Trophoblast cell (in vitro differentiated cells and primary cell): ENCODE measurements at regions not wholly inside any gene's neighbourhood (a gene's known extent, or its start where the extent isn't known, plus 50 kb on each side); places are given as distances from the start of the nearest gene placed in this dataset.

Experiments used
- DNase-seq, 2 donors: peaks; one replicate each; pipeline ENCODE4 v3.0.0-alpha.2; 2016
- H2AFZ ChIP-seq: 2 replicates; pipeline ENCODE4 v1.6.1; 2013; ENCODE audit warnings: low read length, moderate library complexity, mild to moderate bottlenecking; ENCODE audit not compliant: insufficient read depth, poor library complexity
- H2AK5ac ChIP-seq: 2 replicates; pipeline ENCODE4 v1.6.1; 2013; ENCODE audit warnings: mild to moderate bottlenecking, low read length
- H2BK120ac ChIP-seq: 2 replicates; pipeline ENCODE4 v1.6.1; 2013; ENCODE audit warnings: low read length, mild to moderate bottlenecking, moderate library complexity; ENCODE audit not compliant: insufficient read depth, poor library complexity
- H2BK12ac ChIP-seq: 2 replicates; pipeline ENCODE4 v1.6.1; 2013; ENCODE audit warnings: mild to moderate bottlenecking, low read length, moderate library complexity
- H2BK5ac ChIP-seq: 2 replicates; pipeline ENCODE4 v1.6.1; 2013; ENCODE audit warnings: low read length, low read depth, moderate library complexity, mild to moderate bottlenecking; ENCODE audit not compliant: poor library complexity
- H3K14ac ChIP-seq: 2 replicates; pipeline ENCODE4 v1.6.1; 2013; ENCODE audit warnings: mild to moderate bottlenecking, low read length
- H3K18ac ChIP-seq: 2 replicates; pipeline ENCODE4 v1.6.1; 2013; ENCODE audit warnings: mild to moderate bottlenecking, low read length
- H3K23ac ChIP-seq: 2 replicates; pipeline ENCODE4 v1.6.1; 2013; ENCODE audit warnings: low read length
- H3K27ac ChIP-seq: 2 replicates; pipeline ENCODE4 v1.5.1; 2013; ENCODE audit warnings: low read depth, mild to moderate bottlenecking, inconsistent platforms, low read length, moderate library complexity
- H3K27me3 ChIP-seq: 2 replicates; pipeline ENCODE4 v1.6.1; 2013; ENCODE audit warnings: inconsistent platforms, mild to moderate bottlenecking, low read length, moderate library complexity; ENCODE audit not compliant: insufficient read depth
- H3K36me3 ChIP-seq, 2 experiments: 1 replicate in 1 of 2; 2 replicates in 1 of 2; pipeline ENCODE4 v1.6.1; 2013; ENCODE audit warnings: low read length in 2 of 2, mild to moderate bottlenecking in 2 of 2, moderate library complexity in 1 of 2; ENCODE audit not compliant: insufficient read depth in 2 of 2, control insufficient read depth in 1 of 2
- H3K4ac ChIP-seq: 2 replicates; pipeline ENCODE4 v1.6.1; 2013; ENCODE audit warnings: low read depth, mild to moderate bottlenecking, low read length, moderate library complexity
- H3K4me1 ChIP-seq, 2 experiments: 1 replicate in 1 of 2; 2 replicates in 1 of 2; pipeline ENCODE4 v1.6.1; 2013; ENCODE audit warnings: low read length in 2 of 2, mild to moderate bottlenecking in 2 of 2, moderate library complexity in 1 of 2; ENCODE audit not compliant: insufficient read depth in 2 of 2, control insufficient read depth in 1 of 2
- H3K4me2 ChIP-seq: 2 replicates; pipeline ENCODE4 v1.6.1; 2013; ENCODE audit warnings: inconsistent platforms, mild to moderate bottlenecking, low read length, moderate library complexity
- H3K4me3 ChIP-seq: 2 replicates; pipeline ENCODE4 v1.5.1; 2013; ENCODE audit warnings: mild to moderate bottlenecking, low read depth, low read length, inconsistent platforms
- H3K79me1 ChIP-seq: one replicate; pipeline ENCODE4 v1.6.1; 2013; ENCODE audit warnings: low read length
- H3K79me2 ChIP-seq: 2 replicates; pipeline ENCODE4 v1.6.1; 2013; ENCODE audit warnings: low read length, mild to moderate bottlenecking; ENCODE audit not compliant: control insufficient read depth, insufficient read depth, poor library complexity
- H3K9ac ChIP-seq: 2 replicates; pipeline ENCODE4 v1.6.1; 2013; ENCODE audit warnings: mild to moderate bottlenecking, low read length
- H3K9me3 ChIP-seq: 2 replicates; pipeline ENCODE4 v1.6.1; 2013; ENCODE audit warnings: low read depth, mild to moderate bottlenecking, control low read depth, inconsistent platforms, low read length; ENCODE audit not compliant: insufficient read depth
- H4K12ac ChIP-seq: 2 replicates; pipeline ENCODE4 v1.6.1; 2013; ENCODE audit warnings: low read depth, mild to moderate bottlenecking, low read length, moderate library complexity
- H4K8ac ChIP-seq: 2 replicates; pipeline ENCODE4 v1.6.1; 2013; ENCODE audit warnings: low read depth, mild to moderate bottlenecking, low read length, moderate library complexity
- H4K91ac ChIP-seq: one replicate; pipeline ENCODE4 v1.6.1; 2013; ENCODE audit warnings: low read depth, mild to moderate bottlenecking, low read length, moderate library complexity
- WGBS: extraction: QIAGEN DNeasy Blood & Tissue Kit; methylation state at CpG from one replicate; pipeline ENCODE4 v1.1.7; 2013; ENCODE audit warnings: missing lambda C conversion rate; ENCODE audit not compliant: insufficient read length, insufficient coverage; ENCODE audit errors: extremely low coverage; 5-methylcytosine and 5-hydroxymethylcytosine counted together

- DNase-seq, result no peak
- H3K4me2 ChIP-seq, result no peak overlapping the region
- no peak overlapping the region for H3K9ac ChIP-seq
- no peak overlapping the region for H4K8ac ChIP-seq
- no peak overlapping the region for H3K14ac ChIP-seq
- no peak overlapping the region for H3K4ac ChIP-seq
- no peak overlapping the region for H2BK5ac ChIP-seq
- H3K4me3 ChIP-seq, result no peak overlapping the region
- peaks cover 10% of the 10 kb centered on the region for H3K79me1 ChIP-seq
- no CpG with 5 or more reads among the region's 2 CpGs for WGBS
- no peak overlapping the region for H3K27ac ChIP-seq
- H3K23ac ChIP-seq, result no peak overlapping the region
- no peak overlapping the region for H2AK5ac ChIP-seq
- peaks cover 8 to 13% of the 10 kb centered on the region in 2 experiments for H3K4me1 ChIP-seq
- H2AFZ ChIP-seq, result no peak overlapping the region
- no peak overlapping the region for H4K91ac ChIP-seq
- H2BK12ac ChIP-seq, result no peak overlapping the region
- no peak overlapping the region for H2BK120ac ChIP-seq
- H3K36me3 ChIP-seq, result no peaks in the 10 kb centered on the region
- no peak overlapping the region for H4K12ac ChIP-seq
- no peaks in the 10 kb centered on the region for H3K79me2 ChIP-seq
- H3K18ac ChIP-seq, result no peak overlapping the region
- H3K9me3 ChIP-seq, result no peaks in the 10 kb centered on the region
- no peaks in the 10 kb centered on the region for H3K27me3 ChIP-seq
Measured at GRCh38 chr19:28126135-28126898, 1086.6 kb downstream of the UQCRFS1 start.

- H3K36me3 ChIP-seq, result no peaks in the 10 kb centered on the region
- H4K12ac ChIP-seq, result no peak overlapping the region
- no peak for DNase-seq
- no peak overlapping the region for H3K9ac ChIP-seq
- no peak overlapping the region for H2BK5ac ChIP-seq
- H2AK5ac ChIP-seq, result no peak overlapping the region
- no peak overlapping the region for H2BK12ac ChIP-seq
- H3K4me2 ChIP-seq, result no peak overlapping the region
- no peaks in the 10 kb centered on the region for H3K79me1 ChIP-seq
- H3K4me1 ChIP-seq, result no peaks in the 10 kb centered on the region
- H4K91ac ChIP-seq, result no peak overlapping the region
- no peak overlapping the region for H3K23ac ChIP-seq
- no peak overlapping the region for H3K14ac ChIP-seq
- no peak overlapping the region for H3K27ac ChIP-seq
- no peaks in the 10 kb centered on the region for H3K9me3 ChIP-seq
- no peaks in the 10 kb centered on the region for H3K79me2 ChIP-seq
- H3K27me3 ChIP-seq, result no peaks in the 10 kb centered on the region
- no peak overlapping the region for H2BK120ac ChIP-seq
- H3K4me3 ChIP-seq, result no peak overlapping the region
- H3K4ac ChIP-seq, result no peak overlapping the region
- H2AFZ ChIP-seq, result no peak overlapping the region
- H4K8ac ChIP-seq, result no peak overlapping the region
- WGBS, result no CpG with 5 or more reads among the region's 5 CpGs
- H3K18ac ChIP-seq, result no peak overlapping the region
Measured at GRCh38 chr19:28122734-28123133, 1090.2 kb downstream of the UQCRFS1 start.

DNA sequence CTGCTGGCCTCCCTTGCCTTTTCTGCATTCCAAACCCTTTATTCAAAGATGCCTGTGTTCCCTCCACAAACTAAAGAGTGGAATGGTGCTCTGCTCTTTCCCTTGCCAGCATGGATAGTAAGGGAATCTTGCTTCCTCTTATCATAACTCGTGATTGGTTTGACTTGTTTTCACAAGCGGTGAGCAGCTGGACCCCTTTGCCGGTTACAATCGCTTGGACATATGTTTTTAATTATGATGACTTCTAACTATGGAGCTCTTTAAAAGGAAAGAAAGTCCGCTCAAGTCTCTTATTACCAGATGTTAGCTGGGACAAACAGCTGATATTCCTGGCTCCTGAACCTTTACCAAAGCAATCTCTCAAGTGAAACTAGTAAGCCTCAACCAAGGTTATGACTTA is 1094.7 kb downstream of the UQCRFS1 start:
- Histone ChIP-seq H2BK12ac (no peak overlapping the region), H2BK120ac (no peak overlapping the region), H3K27me3 (no peaks in the 10 kb centered on the region), H3K36me3 (no peaks in the 10 kb centered on the region), H3K18ac (no peak overlapping the region), H4K8ac (no peak overlapping the region), H3K27ac (no peak overlapping the region), H4K91ac (no peak overlapping the region), H3K23ac (no peak overlapping the region), H3K9me3 (no peaks in the 10 kb centered on the region), H3K79me2 (no peaks in the 10 kb centered on the region), H3K4me1 (no peaks in the 10 kb centered on the region), H2AK5ac (no peak overlapping the region), H3K9ac (no peak overlapping the region), H3K4me2 (no peak overlapping the region), H3K79me1 (no peaks in the 10 kb centered on the region), H3K14ac (no peak overlapping the region), H3K4ac (no peak overlapping the region), H4K12ac (no peak overlapping the region), H3K4me3 (no peak overlapping the region), H2BK5ac (no peak overlapping the region), H2AFZ (no peak overlapping the region)
- no CpG with 5 or more reads among the region's 5 CpGs for WGBS
- DNase-seq, result no peak

GRCh38 chr19:28117143-28117542 is 1095.8 kb downstream of the UQCRFS1 start:
- Histone ChIP-seq H2BK120ac (no peak overlapping the region), H3K79me1 (no peaks in the 10 kb centered on the region), H2AFZ (no peak overlapping the region), H4K12ac (no peak overlapping the region), H3K9me3 (no peaks in the 10 kb centered on the region), H3K79me2 (no peaks in the 10 kb centered on the region), H3K27me3 (no peaks in the 10 kb centered on the region), H2BK12ac (no peak overlapping the region), H2BK5ac (no peak overlapping the region), H3K36me3 (no peaks in the 10 kb centered on the region), H3K18ac (no peak overlapping the region), H3K27ac (no peak overlapping the region), H3K9ac (no peak overlapping the region), H2AK5ac (no peak overlapping the region), H3K4me3 (no peak overlapping the region), H4K91ac (no peak overlapping the region), H3K4me2 (no peak overlapping the region), H3K4ac (no peak overlapping the region), H3K14ac (no peak overlapping the region), H3K23ac (no peak overlapping the region), H3K4me1 (no peaks in the 10 kb centered on the region), H4K8ac (no peak overlapping the region)
- no peak for DNase-seq
